K562 (cell line): ENCODE measurements at regions not wholly inside any gene's neighbourhood (a gene's known extent, or its start where the extent isn't known, plus 50 kb on each side); places are given as distances from the start of the nearest gene placed in this dataset.

Source experiments
- ATAC-seq: fragments of 200-7000 bp; cut with Tn5 transposase; 3 replicates; pipeline ENCODE4 v1.9.1; 2020; ENCODE audit warnings: moderate library complexity
- BruUV-seq: library from RNA; stranded (reverse); fragments of 400-500 nt; replicated peaks from 2 replicates; lab custom pipeline; 2021; lab: Mats Ljungman, UMichigan
- CTCF ChIA-PET: fragments of 300-600 bp; formaldehyde crosslinking; extraction: SDS; loops from one replicate; lab custom pipeline; 2021; ENCODE audit warnings: low intra/inter-chr PET ratio; lab: Yijun Ruan, JAX
- POLR2A ChIA-PET: fragments of 300-600, 350-650 bp; sonication (Branson Sonifier 250); formaldehyde crosslinking; extraction: SDS; loops from one replicate; lab custom pipeline; 2021; ENCODE audit warnings: antibody characterized with exemption, inconsistent platforms; lab: Yijun Ruan, JAX
- DNase-seq, 4 experiments: peaks; one replicate each; pipeline versions ENCODE4 v3.0.0 to v3.0.0-alpha.2; 2011 to 2018; ENCODE audit warnings: low spot score in 3 of 4, mixed read lengths in 3 of 4; ENCODE audit errors: extremely low read depth in 1 of 4
- FAIRE-seq: peaks from 2 replicates; lab custom pipeline; 2011; peaks lifted over from hg19 to GRCh38; lab: Jason Lieb, UNC
- H2AFZ ChIP-seq: 2 replicates; pipeline ENCODE4 v1.6.0; 2011; ENCODE audit warnings: low read depth, low read length, control low read depth, inconsistent platforms
- H3K27ac ChIP-seq: fragments of 200-600 bp; 3 replicates; pipeline ENCODE4 v1.8.0; 2011; ENCODE audit warnings: low read depth, mild to moderate bottlenecking, control low read depth, inconsistent platforms, low read length, moderate library complexity, mixed read lengths; ENCODE audit errors: extremely low read depth
- H3K27me3 ChIP-seq, 2 experiments: fragments of 300-600 bp in 1 of 2; 2 replicates in 1 of 2; 3 replicates in 1 of 2; pipeline versions ENCODE4 v1.6.0 to v1.8.0; 2011; ENCODE audit warnings: inconsistent platforms in 2 of 2, low read length in 2 of 2, mild to moderate bottlenecking in 1 of 2, mixed read lengths in 1 of 2, moderate library complexity in 1 of 2; ENCODE audit not compliant: control insufficient read depth in 2 of 2, insufficient read depth in 2 of 2
- H3K36me3 ChIP-seq: fragments of 300-600 bp; 3 replicates; pipeline ENCODE4 v1.8.0; 2011; ENCODE audit warnings: mild to moderate bottlenecking, low read length, inconsistent platforms; ENCODE audit not compliant: control insufficient read depth, insufficient read depth
- H3K4me1 ChIP-seq, 2 experiments: fragments of 200-600 bp in 1 of 2; replicated peaks in 1 of 2; 2 replicates in 1 of 2; 3 replicates in 1 of 2; pipeline versions ENCODE4 v1.5.1 to v1.8.0; 2011; ENCODE audit warnings: inconsistent platforms in 2 of 2, low read length in 2 of 2, mild to moderate bottlenecking in 1 of 2, mixed read lengths in 1 of 2, moderate library complexity in 1 of 2; ENCODE audit not compliant: control insufficient read depth in 2 of 2, insufficient read depth in 2 of 2
- H3K4me2 ChIP-seq: 2 replicates; pipeline ENCODE4 v1.6.1; 2011; ENCODE audit warnings: low read length, control low read depth, inconsistent platforms, mixed read lengths; ENCODE audit not compliant: insufficient read depth
- H3K4me3 ChIP-seq: fragments of 200-600 bp; sonication (generic), shearing (Covaris generic); 2 replicates; pipeline ENCODE4 v1.5.1; 2016; ENCODE audit warnings: control low read depth, inconsistent platforms
- H3K79me2 ChIP-seq: fragments of 200-600 bp; 3 replicates; pipeline ENCODE4 v1.8.0; 2011; ENCODE audit warnings: low read length, inconsistent platforms; ENCODE audit not compliant: control insufficient read depth, insufficient read depth
- H3K9ac ChIP-seq, 2 experiments: 2 replicates each; pipeline versions ENCODE4 v1.6.0 to v1.6.1; 2011; ENCODE audit warnings: low read depth in 2 of 2, low read length in 2 of 2, control low read depth in 1 of 2, inconsistent platforms in 1 of 2, mild to moderate bottlenecking in 1 of 2, mixed read lengths in 1 of 2; ENCODE audit not compliant: insufficient read depth in 1 of 2
- H3K9me1 ChIP-seq: one replicate; pipeline ENCODE4 v1.6.0; 2011; ENCODE audit warnings: inconsistent platforms, mild to moderate bottlenecking, low read length, moderate library complexity; ENCODE audit not compliant: control insufficient read depth, insufficient read depth
- H3K9me3 ChIP-seq: replicated peaks from 2 replicates; pipeline ENCODE4 v1.5.1; 2011; ENCODE audit warnings: low read depth, low read length, inconsistent platforms; ENCODE audit not compliant: control insufficient read depth, insufficient read depth
- H4K20me1 ChIP-seq: replicated peaks from 2 replicates; pipeline ENCODE4 v1.6.1; 2011; ENCODE audit warnings: low read length, inconsistent platforms, mixed read lengths; ENCODE audit not compliant: control insufficient read depth, insufficient read depth
- BRD9 ChIP-seq: fragments of 450-650 bp; IDR thresholded peaks from 2 replicates; pipeline ENCODE4 v1.6.1; 2018; ENCODE audit warnings: low read depth; ENCODE audit not compliant: partially characterized antibody
- E2F1 ChIP-seq: sonication (generic); formaldehyde crosslinking; IDR thresholded peaks from 2 replicates; pipeline ENCODE4 v1.8.1; 2023; ENCODE audit warnings: mild to moderate bottlenecking, missing genetic modification reagents, moderate library complexity
- JUND ChIP-seq, 2 experiments: IDR thresholded peaks; 2 replicates in 1 of 2; 3 replicates in 1 of 2; pipeline ENCODE4 v1.6.1; 2011; ENCODE audit warnings: borderline replicate concordance in 2 of 2, low read depth in 2 of 2, low read length in 2 of 2, improper control_type of control experiment in 1 of 2, missing biosample characterization in 1 of 2, missing genetic modification characterization in 1 of 2, missing genetic modification reagents in 1 of 2
- MITF ChIP-seq: IDR thresholded peaks from 2 replicates; pipeline ENCODE4 v1.6.1; 2014; ENCODE audit warnings: antibody characterized with exemption
- PTBP1 ChIP-seq: fragments of 200-400 bp; formaldehyde crosslinking; IDR thresholded peaks from 2 replicates; pipeline ENCODE4 v1.6.1; 2017; ENCODE audit warnings: low read depth, low read length
- SMAD2 ChIP-seq: fragments of 150-350 bp; IDR thresholded peaks from 2 replicates; pipeline ENCODE4 v1.6.1; 2014; ENCODE audit warnings: low read depth, mild to moderate bottlenecking, low read length
- ZNF398 ChIP-seq: fragments of 250-450 bp; sonication (Bioruptor Pico); IDR thresholded peaks from 2 replicates; pipeline ENCODE4 v1.8.0; 2021; ENCODE audit warnings: moderate library complexity, mild to moderate bottlenecking, inconsistent platforms
- ZNF511 ChIP-seq: sonication (generic); formaldehyde crosslinking; IDR thresholded peaks from 2 replicates; pipeline ENCODE4 v1.8.0; 2022; ENCODE audit warnings: mild to moderate bottlenecking, missing genetic modification reagents
- WGBS: fragments of 100-300 bp; shearing (Covaris generic); methylation state at CpG from one replicate; pipeline ENCODE4 v1.1.6; 2016; ENCODE audit warnings: low coverage, mixed read lengths; ENCODE audit not compliant: insufficient coverage; ENCODE audit errors: missing lambda C conversion rate; 5-methylcytosine and 5-hydroxymethylcytosine counted together
- in situ Hi-C: fragments of 300-500 bp; cut with MboI; formaldehyde crosslinking; loops from 4 replicates; pipeline ENCODE4 v1.15.0; 2018; ENCODE audit warnings: inconsistent platforms, mixed read lengths
- intact Hi-C: fragments of 100-400 bp; cut with micrococcal nuclease; formaldehyde crosslinking; loops from 2 replicates; pipeline ENCODE4 v1.14.2; 2022

- Histone ChIP-seq H3K4me1 (no peaks in the 10 kb centered on the region), H3K27me3 (no peaks in the 10 kb centered on the region), H2AFZ (no peak overlapping the region), H3K9me3 (no peaks in the 10 kb centered on the region), H3K9ac (no peak overlapping the region), H3K36me3 (no peaks in the 10 kb centered on the region), H3K4me2 (no peak overlapping the region), H3K79me2 (no peaks in the 10 kb centered on the region), H3K4me3 (no peak overlapping the region), H4K20me1 (no peaks in the 10 kb centered on the region), H3K9me1 (no peaks in the 10 kb centered on the region), H3K27ac (no peak overlapping the region)
- ATAC-seq = no peak
- 0% methylated on average over 2 of the region's 2 CpGs for WGBS
- CTCF ChIA-PET = no interaction called here
- BruUV-seq = no TSS peak
- DNase-seq = no peak
- POLR2A ChIA-PET = no interaction called here
- in situ Hi-C loops = no loop called here
- intact Hi-C loops = no loop called here
- no peak for FAIRE-seq
- TF ChIP-seq MITF (no peak), E2F1 (CRISPR knock-in tag) (no peak), PTBP1 (no peak), SMAD2 (no peak), ZNF398 (CRISPR knock-in tag) (no peak), JUND (IDR thresholded peaks at IDR 0.05; ENCODE audit: borderline replicate concordance, low read depth, low read length) (no peak), JUND (tag; IDR thresholded peaks at IDR 0.05; ENCODE audit: borderline replicate concordance, low read depth, low read length) (no peak), ZNF511 (CRISPR knock-in tag) (no peak), BRD9 (no peak)
These were observed 336.8 kb upstream of the SALL1 start for GRCh38 chr16:51487880-51488279.
